Osteocyte (in vitro differentiated cells): ENCODE measurements at regions not wholly inside any gene's neighbourhood (a gene's known extent, or its start where the extent isn't known, plus 50 kb on each side); places are given as distances from the start of the nearest gene placed in this dataset.

Experiments
- DNase-seq: peaks from one replicate; pipeline ENCODE4 v3.0.0; 2021; ENCODE audit warnings: mixed read lengths; ENCODE audit not compliant: unreplicated experiment; ENCODE audit errors: extremely low spot score
- H3K27ac Mint-ChIP-seq: one replicate; pipeline ENCODE4 v1.8.0; 2021; ENCODE audit warnings: mild to moderate bottlenecking, mixed read lengths; ENCODE audit not compliant: unreplicated experiment
- H3K27me3 Mint-ChIP-seq: one replicate; pipeline ENCODE4 v1.8.0; 2021; ENCODE audit warnings: mixed read lengths; ENCODE audit not compliant: unreplicated experiment
- H3K36me3 Mint-ChIP-seq: one replicate; pipeline ENCODE4 v1.8.0; 2021; ENCODE audit warnings: mixed read lengths; ENCODE audit not compliant: unreplicated experiment
- H3K4me1 Mint-ChIP-seq: one replicate; pipeline ENCODE4 v1.8.0; 2021; ENCODE audit warnings: mixed read lengths; ENCODE audit not compliant: unreplicated experiment
- H3K4me3 Mint-ChIP-seq: one replicate; pipeline ENCODE4 v1.8.0; 2021; ENCODE audit warnings: mild to moderate bottlenecking, moderate library complexity, mixed read lengths; ENCODE audit not compliant: unreplicated experiment
- H3K9me3 Mint-ChIP-seq: one replicate; pipeline ENCODE4 v1.8.0; 2021; ENCODE audit warnings: mixed read lengths; ENCODE audit not compliant: unreplicated experiment
- CTCF ChIP-seq: fragments of 200-600 bp; sonication (generic); IDR thresholded peaks from 2 replicates; pipeline ENCODE4 v1.5.0; 2021; ENCODE audit warnings: antibody characterized with exemption, mild to moderate bottlenecking, moderate library complexity

- DNase-seq, result no peak
- no peak overlapping the region for H3K4me3 Mint-ChIP-seq
- no peaks in the 10 kb centered on the region for H3K4me1 Mint-ChIP-seq
- H3K9me3 Mint-ChIP-seq, result peaks cover 7% of the 10 kb centered on the region
- H3K36me3 Mint-ChIP-seq, result no peaks in the 10 kb centered on the region
- TF ChIP-seq CTCF, result no peak
- no peak overlapping the region for H3K27ac Mint-ChIP-seq
- H3K27me3 Mint-ChIP-seq, result no peaks in the 10 kb centered on the region
These were observed 259.1 kb downstream of the TDRD15 start for GRCh38 chr2:21382701-21383520.

GRCh38 chr2:21386666-21387065 is 262.9 kb downstream of the TDRD15 start:
- H3K4me3 Mint-ChIP-seq, result no peak overlapping the region
- no peak for TF ChIP-seq CTCF
- no peaks in the 10 kb centered on the region for H3K27me3 Mint-ChIP-seq
- H3K36me3 Mint-ChIP-seq, result no peaks in the 10 kb centered on the region
- DNase-seq, result no peak
- H3K9me3 Mint-ChIP-seq, result peaks cover 3% of the 10 kb centered on the region
- H3K4me1 Mint-ChIP-seq, result no peaks in the 10 kb centered on the region
- H3K27ac Mint-ChIP-seq, result no peak overlapping the region

GRCh38 chr2:21392649-21393048 is 268.9 kb downstream of the TDRD15 start:
- Mint-ChIP-seq H3K36me3 (no peaks in the 10 kb centered on the region), H3K4me3 (no peak overlapping the region), H3K27me3 (no peaks in the 10 kb centered on the region), H3K4me1 (no peaks in the 10 kb centered on the region), H3K9me3 (peaks cover 8% of the 10 kb centered on the region), H3K27ac (no peak overlapping the region)
- no peak for TF ChIP-seq CTCF
- no peak for DNase-seq

GRCh38 chr2:21393173-21393572 is 269.4 kb downstream of the TDRD15 start:
- Mint-ChIP-seq H3K36me3 (no peaks in the 10 kb centered on the region), H3K27me3 (no peaks in the 10 kb centered on the region), H3K4me3 (no peak overlapping the region), H3K9me3 (peaks cover 8% of the 10 kb centered on the region), H3K27ac (no peak overlapping the region), H3K4me1 (no peaks in the 10 kb centered on the region)
- no peak for DNase-seq
- TF ChIP-seq CTCF, result no peak

GRCh38 chr2:21395366-21395765 is 271.6 kb downstream of the TDRD15 start:
- no peaks in the 10 kb centered on the region for H3K27me3 Mint-ChIP-seq
- H3K27ac Mint-ChIP-seq, result no peak overlapping the region
- no peak for TF ChIP-seq CTCF
- H3K4me1 Mint-ChIP-seq, result no peaks in the 10 kb centered on the region
- DNase-seq, result no peak
- H3K4me3 Mint-ChIP-seq, result no peak overlapping the region
- H3K9me3 Mint-ChIP-seq, result peaks cover 8% of the 10 kb centered on the region
- H3K36me3 Mint-ChIP-seq, result no peaks in the 10 kb centered on the region
